HepG2 (cell line): ENCODE measurements at regions not wholly inside any gene's neighbourhood (a gene's known extent, or its start where the extent isn't known, plus 50 kb on each side); places are given as distances from the start of the nearest gene placed in this dataset.

Experiments
- ATAC-seq: fragments of 200-7000 bp; cut with Tn5 transposase; 3 replicates; pipeline ENCODE4 v1.9.1; 2020; ENCODE audit warnings: mild to moderate bottlenecking, moderate library complexity
- BruUV-seq: library from RNA; stranded (reverse); fragments of 400-500 nt; replicated peaks from 2 replicates; lab custom pipeline; 2021; lab: Mats Ljungman, UMichigan
- CTCF ChIA-PET: fragments of 300-600 bp; formaldehyde crosslinking; extraction: SDS; loops from one replicate; lab custom pipeline; 2021; ENCODE audit warnings: low total read pairs, inconsistent platforms, low intra/inter-chr PET ratio; lab: Yijun Ruan, JAX
- POLR2A ChIA-PET: fragments of 350-600 bp; sonication (Branson Sonifier 250); formaldehyde crosslinking; loops from one replicate; lab custom pipeline; 2020; ENCODE audit warnings: antibody characterized with exemption, inconsistent platforms; lab: Yijun Ruan, JAX
- DNase-seq: peaks from one replicate; pipeline ENCODE4 v3.0.0-alpha.2; 2015; ENCODE audit warnings: low spot score
- FAIRE-seq: peaks from 3 replicates; lab custom pipeline; 2011; peaks lifted over from hg19 to GRCh38; lab: Jason Lieb, UNC
- H2AFZ ChIP-seq: one replicate; pipeline ENCODE4 v1.6.1; 2011; ENCODE audit warnings: low read length, inconsistent platforms
- H3K27ac ChIP-seq: fragments of 300-600 bp; 3 replicates; pipeline ENCODE4 v1.8.0; 2011; ENCODE audit warnings: mixed run types, mild to moderate bottlenecking, mixed read lengths, low read length, inconsistent platforms; ENCODE audit not compliant: insufficient read depth; ENCODE audit errors: extremely low read length
- H3K27me3 ChIP-seq, 2 experiments: fragments of 200-600 bp in 1 of 2; 2 replicates in 1 of 2; 3 replicates in 1 of 2; pipeline versions ENCODE4 v1.6.0 to v1.8.0; 2011; ENCODE audit warnings: low read length in 2 of 2, mild to moderate bottlenecking in 2 of 2, moderate library complexity in 2 of 2, inconsistent platforms in 1 of 2; ENCODE audit not compliant: insufficient read depth in 2 of 2, control insufficient read depth in 1 of 2
- H3K36me3 ChIP-seq, 2 experiments: fragments of 200-600 bp in 1 of 2; replicated peaks in 1 of 2; 2 replicates in 1 of 2; 3 replicates in 1 of 2; pipeline versions ENCODE4 v1.5.1 to v1.8.0; 2011; ENCODE audit warnings: low read length in 2 of 2, inconsistent platforms in 1 of 2; ENCODE audit not compliant: insufficient read depth in 2 of 2, control insufficient read depth in 1 of 2
- H3K4me1 ChIP-seq: 2 replicates; pipeline ENCODE4 v1.5.1; 2012; ENCODE audit warnings: low read length, inconsistent platforms; ENCODE audit not compliant: insufficient read depth
- H3K4me2 ChIP-seq: 2 replicates; pipeline ENCODE4 v1.6.0; 2011; ENCODE audit warnings: low read depth, low read length, inconsistent platforms
- H3K4me3 ChIP-seq, 3 experiments: fragments of 200-600 bp in 1 of 3; sonication (generic), shearing (Covaris generic) in 1 of 3; replicated peaks in 1 of 3; 2 replicates each; pipeline ENCODE4 v1.5.1; 2011 to 2016; ENCODE audit warnings: low read length in 3 of 3, inconsistent platforms in 2 of 3, low read depth in 2 of 3, mild to moderate bottlenecking in 2 of 3, control low read depth in 1 of 3, mixed read lengths in 1 of 3; ENCODE audit not compliant: insufficient read depth in 1 of 3
- H3K79me2 ChIP-seq: one replicate; pipeline ENCODE4 v1.6.1; 2011; ENCODE audit warnings: low read length, inconsistent platforms; ENCODE audit not compliant: insufficient read depth
- H3K9ac ChIP-seq: 2 replicates; pipeline ENCODE4 v1.6.0; 2011; ENCODE audit warnings: mild to moderate bottlenecking, low read depth, low read length, inconsistent platforms; ENCODE audit not compliant: insufficient read depth
- H3K9me3 ChIP-seq: 2 replicates; pipeline ENCODE4 v1.5.1; 2012; ENCODE audit warnings: mild to moderate bottlenecking, low read length
- H4K20me1 ChIP-seq: 2 replicates; pipeline ENCODE4 v1.6.0; 2011; ENCODE audit warnings: inconsistent platforms, mild to moderate bottlenecking, low read length, moderate library complexity; ENCODE audit not compliant: insufficient read depth
- ATF5 ChIP-seq: sonication (generic); formaldehyde crosslinking; IDR thresholded peaks from 2 replicates; pipeline ENCODE4 v1.4.0; 2020; ENCODE audit warnings: mild to moderate bottlenecking, low read depth, missing genetic modification reagents
- ETV5 ChIP-seq: IDR thresholded peaks from 2 replicates; pipeline ENCODE4 v1.6.1; 2018; ENCODE audit warnings: missing biosample characterization, missing genetic modification reagents, inconsistent platforms, borderline replicate concordance
- GTF2F1 ChIP-seq: fragments of 150-350 bp; IDR thresholded peaks from 2 replicates; pipeline ENCODE4 v1.6.1; 2014; ENCODE audit warnings: low read length
- HMG20A ChIP-seq: IDR thresholded peaks from 2 replicates; pipeline ENCODE4 v1.6.1; 2016; ENCODE audit warnings: borderline replicate concordance
- HNRNPL ChIP-seq: fragments of 200-400 bp; formaldehyde crosslinking; IDR thresholded peaks from 2 replicates; pipeline ENCODE4 v1.6.1; 2017; ENCODE audit warnings: mild to moderate bottlenecking, low read depth, low read length
- HOMEZ ChIP-seq: IDR thresholded peaks from 2 replicates; pipeline ENCODE4 v1.6.1; 2016; ENCODE audit warnings: low read depth
- NFE2L1 ChIP-seq: sonication (generic); formaldehyde crosslinking; IDR thresholded peaks from 2 replicates; pipeline ENCODE4 v1.4.0; 2020; ENCODE audit warnings: missing genetic modification reagents, mild to moderate bottlenecking, borderline replicate concordance
- RXRA ChIP-seq: sonication (generic); formaldehyde crosslinking; IDR thresholded peaks from 2 replicates; pipeline ENCODE4 v1.5.1; 2020; ENCODE audit warnings: missing genetic modification reagents
- SNRNP70 ChIP-seq: fragments of 200-400 bp; formaldehyde crosslinking; IDR thresholded peaks from 2 replicates; pipeline ENCODE4 v1.6.1; 2017; ENCODE audit warnings: mild to moderate bottlenecking, low read depth, low read length, moderate library complexity
- TAF15 ChIP-seq: fragments of 200-400 bp; formaldehyde crosslinking; IDR thresholded peaks from one replicate; pipeline ENCODE4 v1.6.1; 2018; ENCODE audit warnings: mild to moderate bottlenecking, low read depth, low read length; ENCODE audit not compliant: poor library complexity, severe bottlenecking
- TEAD3 ChIP-seq: optimal IDR thresholded peaks from 2 replicates; pipeline ENCODE3; 2016; ENCODE audit warnings: borderline replicate concordance
- ZBTB10 ChIP-seq: sonication (generic); formaldehyde crosslinking; IDR thresholded peaks from 2 replicates; pipeline ENCODE4 v1.4.0; 2020; ENCODE audit warnings: missing genetic modification reagents, borderline replicate concordance
- ZEB1 ChIP-seq: IDR thresholded peaks from 2 replicates; pipeline ENCODE4 v1.6.1; 2012; ENCODE audit warnings: mild to moderate bottlenecking, low read depth, inconsistent platforms; ENCODE audit not compliant: insufficient replicate concordance
- ZNF354B ChIP-seq: sonication (generic); formaldehyde crosslinking; IDR thresholded peaks from 2 replicates; pipeline ENCODE4 v1.8.0; 2022; ENCODE audit warnings: mild to moderate bottlenecking, missing genetic modification reagents
- WGBS: methylation state at CpG from one replicate; pipeline ENCODE4 v1.1.6; 2017; ENCODE audit warnings: low lambda C conversion rate; 5-methylcytosine and 5-hydroxymethylcytosine counted together
- in situ Hi-C: cut with HindIII; loops from 2 replicates; pipeline ENCODE4 v1.10.0; 2017; ENCODE audit warnings: low pct_unique_long_range_greater_than_20kb; ENCODE audit not compliant: extremely low pct_ligation_motif_present
- intact Hi-C: fragments of 100-400 bp; cut with micrococcal nuclease; formaldehyde crosslinking; loops from one replicate; pipeline ENCODE4 v1.10.0; 2022; ENCODE audit not compliant: unreplicated experiment

- TF ChIP-seq ATF5 (CRISPR knock-in tag) (no peak), RXRA (no peak), HNRNPL (no peak)
These were observed 291.4 kb upstream of the ISL1 start (continued) for GRCh38 chr5:51091816-51092215.

- H3K4me1 ChIP-seq = no peaks in the 10 kb centered on the region
- H3K27me3 ChIP-seq = no peaks in the 10 kb centered on the region
- H3K4me3 ChIP-seq = no peak overlapping the region
- H3K9ac ChIP-seq = no peak overlapping the region
- H3K9me3 ChIP-seq = no peaks in the 10 kb centered on the region
- WGBS = 14% methylated on average over 8 of the region's 8 CpGs
- H3K36me3 ChIP-seq = no peaks in the 10 kb centered on the region
- H3K27ac ChIP-seq = no peak overlapping the region
- FAIRE-seq (no peak), DNase-seq (no peak), ATAC-seq (no peak)
- no peaks in the 10 kb centered on the region for H3K79me2 ChIP-seq
- POLR2A ChIA-PET = no interaction called here
- no peak overlapping the region for H2AFZ ChIP-seq
- intact Hi-C loops = no loop called here
- in situ Hi-C loops = no loop called here
- CTCF ChIA-PET = no interaction called here
- BruUV-seq = no TSS peak
- TF ChIP-seq ZEB1 (no peak), NFE2L1 (CRISPR knock-in tag) (no peak), SNRNP70 (no peak), ETV5 (CRISPR knock-in tag) (no peak)
- no peaks in the 10 kb centered on the region for H4K20me1 ChIP-seq
- H3K4me2 ChIP-seq = no peak overlapping the region
These were observed 287.8 kb upstream of the ISL1 start for GRCh38 chr5:51095486-51095885.

GRCh38 chr5:51096859-51097258, 286.4 kb upstream of the ISL1 start:
- intact Hi-C loops (no loop called here), in situ Hi-C loops (no loop called here)
- ChIA-PET CTCF (no interaction called here), POLR2A (no interaction called here)
- no peaks in the 10 kb centered on the region for H3K9me3 ChIP-seq
- FAIRE-seq (no peak), DNase-seq (no peak), ATAC-seq (no peak)
- H3K4me3 ChIP-seq = no peak overlapping the region
- H2AFZ ChIP-seq = no peak overlapping the region
- H3K9ac ChIP-seq = no peak overlapping the region
- no peaks in the 10 kb centered on the region for H3K36me3 ChIP-seq
- no peaks in the 10 kb centered on the region for H3K4me1 ChIP-seq
- no peaks in the 10 kb centered on the region for H4K20me1 ChIP-seq
- no TSS peak for BruUV-seq
- H3K27ac ChIP-seq = no peak overlapping the region
- no peaks in the 10 kb centered on the region for H3K27me3 ChIP-seq
- WGBS = 0% methylated on average over 3 of the region's 3 CpGs
- no peak overlapping the region for H3K4me2 ChIP-seq
- no peaks in the 10 kb centered on the region for H3K79me2 ChIP-seq
- TF ChIP-seq TEAD3 (CRISPR knock-in tag) (no peak), GTF2F1 (no peak), HOMEZ (no peak), ZBTB10 (no peak), TAF15 (no peak), HMG20A (CRISPR knock-in tag) (no peak), ZNF354B (CRISPR knock-in tag) (no peak)
